HG02884 (cell line): ENCODE measurements at regions not wholly inside any gene's neighbourhood (a gene's known extent, or its start where the extent isn't known, plus 50 kb on each side); places are given as distances from the start of the nearest gene placed in this dataset.
"Not testable (repeated sequence)": the region's sequence is repeated elsewhere in the genome, so short reads cannot be mapped to it uniquely, and the experiment has no call there.

ENCODE experiments used
- ATAC-seq: cut with Tn5 transposase; IDR thresholded peaks from one replicate; pipeline ENCODE4 v1.9.1; 2021; ENCODE audit warnings: mild to moderate bottlenecking, moderate library complexity; ENCODE audit not compliant: unreplicated experiment

DNA sequence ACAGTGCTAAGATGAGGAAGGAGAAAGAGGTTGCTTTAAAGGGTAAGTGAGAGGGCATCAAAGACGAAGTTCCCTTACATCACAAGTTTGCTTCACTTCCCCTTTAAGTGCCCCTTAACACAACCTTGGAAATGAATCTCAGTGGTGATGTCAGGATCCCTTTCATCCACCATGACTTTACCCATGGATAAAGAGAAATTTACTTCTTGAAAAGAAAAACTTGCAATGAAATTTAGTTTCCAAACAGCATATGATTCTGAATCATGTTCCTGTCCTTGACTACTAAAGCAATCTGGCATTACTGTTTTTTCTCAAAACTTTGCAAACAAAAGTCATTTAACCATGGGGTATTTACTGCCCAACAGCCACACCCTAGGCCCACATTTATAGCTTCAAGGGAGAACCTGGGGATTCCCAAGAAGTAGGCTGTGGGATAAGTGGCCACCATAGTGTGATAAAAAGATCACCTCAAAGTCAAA lies 135.9 kb downstream of the ITGB8 start:
- no peak for ATAC-seq

GRCh38 chr7:20470082-20470481 lies 139.4 kb downstream of the ITGB8 start:
- no peak for ATAC-seq

DNA sequence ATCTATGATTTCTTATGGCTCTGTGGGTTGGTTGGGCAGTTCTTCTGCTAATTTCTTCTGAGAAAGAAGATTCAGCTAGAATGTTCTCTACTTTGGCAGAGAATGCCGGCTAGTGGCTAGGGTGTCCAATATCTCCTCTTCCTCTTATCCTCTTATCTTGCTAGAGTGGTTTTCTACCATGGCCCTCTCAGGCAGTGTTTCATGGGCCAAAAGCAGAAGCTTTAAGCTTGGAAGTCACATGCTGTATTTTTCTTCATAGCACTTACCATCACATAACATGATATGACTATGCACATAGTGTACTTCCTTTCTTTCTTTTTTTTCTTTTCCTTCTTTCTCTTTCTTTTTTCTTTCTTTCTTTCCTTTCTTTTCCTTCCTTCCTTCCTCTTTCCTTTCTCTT lies 140.0 kb downstream of the ITGB8 start:
- no peak for ATAC-seq

- ATAC-seq, result no peak
These were observed 141.2 kb upstream of the ABCB5 start for GRCh38 chr7:20474249-20474648.

DNA sequence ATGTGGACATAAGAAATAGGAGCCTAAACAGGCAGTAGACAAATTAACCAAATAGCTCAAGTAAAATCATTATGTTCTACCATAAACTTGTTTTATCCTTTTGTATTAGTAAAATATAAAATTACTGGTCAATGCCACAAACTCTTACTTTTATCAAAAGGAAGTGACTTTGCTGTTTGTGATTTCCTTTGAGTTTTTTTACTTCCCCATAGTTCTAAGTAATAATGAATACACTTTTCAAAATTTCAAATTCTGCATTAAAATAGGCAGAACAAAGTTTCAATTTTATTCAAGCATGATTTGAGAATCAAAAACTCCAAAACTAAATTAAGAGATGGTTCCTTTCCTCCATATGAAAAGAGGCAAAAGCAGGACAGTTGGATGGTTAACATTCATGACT lies 139.7 kb upstream of the ABCB5 start:
- no peak for ATAC-seq

DNA sequence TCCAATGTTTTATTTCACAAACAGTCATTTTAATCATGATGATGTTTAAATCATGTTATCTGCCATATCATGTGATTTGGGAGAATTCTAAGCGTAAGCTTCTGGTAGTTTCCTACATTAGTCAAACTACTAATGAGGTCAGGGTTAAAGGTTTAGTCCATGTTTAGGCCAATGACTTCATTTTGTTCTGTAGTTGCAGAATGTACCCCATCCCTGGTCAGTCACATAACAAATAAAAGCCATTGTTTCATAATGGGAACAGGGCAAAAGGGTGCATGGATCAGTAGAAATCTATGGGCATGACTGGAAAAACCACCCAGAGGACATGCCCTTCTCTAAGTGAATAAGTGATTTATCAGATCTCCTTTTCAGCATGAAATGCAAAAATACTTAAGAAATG lies 138.4 kb upstream of the ABCB5 start:
- no peak for ATAC-seq

DNA sequence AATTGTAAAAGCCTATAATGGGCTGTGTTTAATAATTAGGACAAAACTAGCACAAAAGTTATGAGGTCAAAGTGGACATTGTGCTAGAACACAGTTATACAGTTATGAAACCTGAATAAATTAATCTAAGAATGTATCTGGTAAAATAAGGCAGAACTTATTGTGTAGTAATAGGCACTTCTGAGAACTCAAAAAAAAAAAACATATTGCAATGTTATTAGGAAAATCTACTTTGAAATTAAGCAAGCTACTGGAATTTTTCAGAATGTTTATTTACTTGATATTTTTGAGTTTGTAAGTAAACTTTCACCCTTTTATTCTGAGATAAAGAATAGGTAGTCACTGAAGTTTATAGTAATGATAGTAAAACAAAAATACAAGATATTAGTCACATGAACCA lies 135.8 kb upstream of the ABCB5 start:
- ATAC-seq, result no peak

DNA sequence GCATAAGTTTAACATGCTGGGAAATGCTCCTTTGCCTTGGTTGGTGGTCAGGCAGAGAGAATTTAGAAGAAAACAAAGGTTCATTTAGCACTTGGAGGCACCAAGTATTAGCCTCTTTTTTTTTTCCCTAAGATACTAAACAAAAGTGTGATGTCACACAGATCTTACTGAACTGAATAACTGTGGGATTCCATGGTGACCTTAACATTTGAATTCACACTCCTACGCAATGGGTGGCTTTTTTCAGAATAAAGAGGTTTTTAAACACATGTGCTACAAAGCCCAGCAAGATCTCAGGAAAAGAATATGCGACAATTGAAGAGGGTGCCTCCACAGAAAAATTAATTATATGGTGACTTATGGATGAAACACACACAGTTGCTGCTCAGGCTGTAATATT lies 133.4 kb upstream of the ABCB5 start:
- ATAC-seq, result no peak

DNA sequence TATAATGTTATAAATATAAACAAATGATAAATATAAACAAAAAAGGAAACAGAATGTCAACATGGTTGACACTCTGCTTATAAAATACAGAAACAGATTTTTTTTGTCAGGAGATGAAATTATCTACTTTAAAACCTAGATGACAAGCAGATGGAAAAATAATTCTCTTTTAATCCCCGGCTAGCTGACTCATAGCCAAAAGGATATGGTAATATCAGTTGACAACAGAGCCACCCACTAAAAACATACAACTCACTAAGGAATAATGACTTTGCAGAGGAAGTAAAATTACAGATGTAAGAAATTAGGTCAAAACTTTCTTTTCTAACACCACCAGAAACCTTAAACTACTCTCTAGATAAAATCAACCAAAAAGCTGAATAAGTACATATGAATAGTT lies 131.1 kb upstream of the ABCB5 start:
- ATAC-seq, result no peak

- ATAC-seq, result no peak
These were observed 126.6 kb upstream of the ABCB5 start for GRCh38 chr7:20488850-20489249.

DNA sequence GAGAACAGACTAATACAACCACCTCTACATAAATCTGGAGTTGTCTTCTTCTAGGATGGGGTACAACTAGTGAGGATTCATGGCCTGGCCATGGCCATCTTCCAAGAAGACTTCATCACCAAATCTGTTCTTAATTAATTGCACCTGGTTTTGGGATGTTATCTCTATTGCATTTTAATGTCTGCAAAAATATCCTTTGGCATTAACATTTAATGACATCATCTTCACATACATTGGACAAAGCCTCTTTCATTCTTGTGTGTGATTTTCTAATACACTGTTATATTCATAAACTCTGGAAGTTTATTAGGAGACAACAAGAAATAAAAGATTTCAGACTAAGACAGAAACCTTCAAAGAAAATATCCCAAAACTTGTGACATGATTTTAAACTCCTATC lies 124.2 kb upstream of the ABCB5 start:
- no peak for ATAC-seq

- no peak for ATAC-seq
These were observed 120.9 kb upstream of the ABCB5 start for GRCh38 chr7:20494566-20494965.

DNA sequence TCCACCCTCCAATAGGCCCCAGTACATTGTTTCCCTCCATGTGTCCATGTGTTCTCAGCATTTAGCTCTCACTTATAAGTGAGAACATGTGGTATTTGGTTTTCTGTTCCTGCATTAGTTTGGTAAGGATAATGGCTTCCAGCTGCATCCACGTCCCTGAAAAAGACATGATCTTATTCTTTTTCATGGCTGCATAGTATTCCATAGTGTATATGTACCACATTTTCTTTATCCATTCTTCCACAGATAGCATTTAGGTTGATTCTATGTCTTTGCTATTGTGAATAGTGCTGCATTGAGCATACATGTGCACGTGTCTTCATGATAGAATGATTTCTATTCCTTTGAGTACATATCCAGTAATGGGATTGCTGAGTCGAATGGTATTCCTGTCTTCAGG lies 114.0 kb upstream of the ABCB5 start:
- ATAC-seq, result not testable (repeated sequence)

- no peak for ATAC-seq
These were observed 112.1 kb upstream of the ABCB5 start for GRCh38 chr7:20503278-20503950.

DNA sequence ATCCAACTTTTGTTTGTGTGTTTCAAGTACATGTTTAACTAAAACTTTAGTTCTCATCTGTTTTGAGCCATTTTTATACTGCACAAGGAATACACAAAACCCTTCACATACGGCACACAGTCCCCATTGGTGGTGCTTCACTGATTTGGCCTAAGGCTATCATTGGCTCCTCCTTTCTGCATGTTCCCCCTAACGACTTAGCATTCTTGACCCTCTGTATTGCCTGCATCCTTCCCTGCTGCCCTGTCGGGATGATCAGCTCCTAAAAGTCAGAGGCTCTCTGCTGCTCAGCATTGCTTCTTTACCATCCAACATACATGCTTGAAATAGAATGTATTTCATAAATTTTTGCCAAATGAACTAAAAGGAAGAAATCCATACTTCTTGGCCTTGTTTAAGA lies 111.4 kb upstream of the ABCB5 start:
- no peak for ATAC-seq

- no peak for ATAC-seq
These were observed 109.3 kb upstream of the ABCB5 start for GRCh38 chr7:20506175-20506574.

DNA sequence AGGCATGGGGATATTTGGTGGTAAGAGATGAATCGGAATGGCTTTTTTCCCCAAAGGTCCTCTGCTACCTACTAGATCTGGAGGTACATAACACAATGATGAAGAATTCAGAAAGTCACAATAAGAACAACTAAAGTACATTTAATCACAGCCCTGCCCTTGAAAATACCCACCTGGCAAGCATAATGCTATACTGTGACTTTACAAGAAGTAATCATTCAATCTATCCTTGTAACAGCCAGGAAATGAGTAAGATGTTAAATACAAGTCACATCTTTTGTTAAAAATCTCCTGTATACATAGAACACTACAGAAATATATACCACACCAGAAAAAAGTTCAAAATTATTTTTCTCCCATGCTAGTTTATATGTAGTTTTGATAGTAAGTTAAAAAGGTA lies 108.3 kb upstream of the ABCB5 start:
- no peak for ATAC-seq

DNA sequence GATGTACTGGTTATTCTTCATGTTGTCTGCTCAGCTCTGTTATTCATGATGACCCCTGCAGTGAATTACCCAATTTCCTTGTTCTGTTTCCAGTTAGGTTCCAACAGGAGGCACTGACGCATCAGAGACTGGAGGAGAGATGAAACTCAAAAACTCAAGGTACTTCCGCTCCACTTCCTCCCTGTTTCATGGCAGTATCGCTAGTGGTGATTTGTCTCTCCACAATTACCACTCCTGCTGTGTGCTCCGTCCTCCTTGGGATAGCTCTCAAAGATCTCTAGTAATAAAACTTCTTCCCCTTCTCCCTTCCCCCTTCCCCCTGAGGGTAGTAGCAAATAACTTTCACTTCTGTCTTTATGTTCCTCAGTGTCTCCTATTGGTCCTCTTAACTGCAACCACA lies 107.4 kb upstream of the ABCB5 start:
- no peak for ATAC-seq

GRCh38 chr7:20509892-20510572 lies 105.4 kb upstream of the ABCB5 start:
- ATAC-seq, result no peak

GRCh38 chr7:20510573-20510900 lies 104.9 kb upstream of the ABCB5 start:
- no peak for ATAC-seq

DNA sequence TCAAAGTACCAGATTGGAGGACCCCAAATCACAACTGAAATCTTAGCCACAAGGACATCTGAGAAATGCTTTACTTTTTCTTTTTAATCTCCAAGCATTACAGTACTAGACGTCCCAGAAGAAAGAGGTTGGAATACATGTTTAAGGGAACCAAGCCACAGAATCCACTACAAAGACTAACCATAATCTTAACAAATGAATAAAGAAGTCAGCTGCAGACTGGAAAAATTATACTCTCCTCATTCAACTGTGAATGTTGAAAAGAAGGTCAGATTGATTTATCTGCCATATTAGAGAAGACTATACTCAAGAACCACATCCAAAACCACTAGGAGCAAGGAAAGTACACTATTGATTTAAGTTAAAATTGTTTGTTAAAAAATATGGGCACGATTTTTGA lies 102.1 kb upstream of the ABCB5 start:
- no peak for ATAC-seq

GRCh38 chr7:20513897-20514296 lies 101.6 kb upstream of the ABCB5 start:
- no peak for ATAC-seq

GRCh38 chr7:20514364-20514763 lies 101.1 kb upstream of the ABCB5 start:
- ATAC-seq, result no peak
